ENCODE measurements at regions not wholly inside any gene's neighbourhood (a gene's known extent, or its start where the extent isn't known, plus 50 kb on each side); places are given as distances from the start of the nearest gene placed in this dataset.
"Not testable (repeated sequence)": the region's sequence is repeated elsewhere in the genome, so short reads cannot be mapped to it uniquely, and the experiment has no call there.

GRCh38 chr3:16076564-16076963, 97.9 kb upstream of the GALNT15 start:
- DNase-seq (ENCODE audit: low read depth): no peak

- DNase-seq (ENCODE audit: low read depth): not testable (repeated sequence)
These were observed 97.3 kb upstream of the GALNT15 start for GRCh38 chr3:16077146-16077545.

- DNase-seq (ENCODE audit: low read depth): not testable (repeated sequence)
These were observed 96.8 kb upstream of the GALNT15 start for GRCh38 chr3:16077681-16078080.

GRCh38 chr3:16079519-16079918, 95.0 kb upstream of the GALNT15 start:
- DNase-seq (ENCODE audit: low read depth): no peak

- no peak for DNase-seq (ENCODE audit: low read depth)
These were observed 92.8 kb upstream of the GALNT15 start for GRCh38 chr3:16081661-16082060.

- no peak for DNase-seq (ENCODE audit: low read depth)
These were observed 89.6 kb upstream of the GALNT15 start for GRCh38 chr3:16084887-16085286.

- no peak for DNase-seq (ENCODE audit: low read depth)
These were observed 89.1 kb upstream of the GALNT15 start for GRCh38 chr3:16085410-16085809.

GRCh38 chr3:16085884-16086608, 88.4 kb upstream of the GALNT15 start:
- no peak for DNase-seq (ENCODE audit: low read depth)

GRCh38 chr3:16086690-16087089, 87.8 kb upstream of the GALNT15 start:
- DNase-seq (ENCODE audit: low read depth): no peak

- no peak for DNase-seq (ENCODE audit: low read depth)
These were observed 86.0 kb upstream of the GALNT15 start for GRCh38 chr3:16088496-16088895.

- no peak for DNase-seq (ENCODE audit: low read depth)
These were observed 85.0 kb upstream of the GALNT15 start for GRCh38 chr3:16089521-16089920.

GRCh38 chr3:16090024-16090423, 84.5 kb upstream of the GALNT15 start:
- DNase-seq (ENCODE audit: low read depth): peak; percentile 96

- no peak for DNase-seq (ENCODE audit: low read depth)
These were observed 83.8 kb upstream of the GALNT15 start for GRCh38 chr3:16090706-16091105.

- no peak for DNase-seq (ENCODE audit: low read depth)
These were observed 81.6 kb upstream of the GALNT15 start for GRCh38 chr3:16092923-16093322.

- DNase-seq (ENCODE audit: low read depth): no peak
These were observed 72.9 kb upstream of the GALNT15 start for GRCh38 chr3:16101295-16102186.

- DNase-seq (ENCODE audit: low read depth): no peak
These were observed 72.3 kb upstream of the GALNT15 start for GRCh38 chr3:16102187-16102561.

- DNase-seq (ENCODE audit: low read depth): no peak
These were observed 71.5 kb upstream of the GALNT15 start for GRCh38 chr3:16102905-16103364.

GRCh38 chr3:16103472-16103871, 71.0 kb upstream of the GALNT15 start:
- DNase-seq (ENCODE audit: low read depth): no peak

- DNase-seq (ENCODE audit: low read depth): no peak
These were observed 70.3 kb upstream of the GALNT15 start for GRCh38 chr3:16104156-16104555.

- DNase-seq (ENCODE audit: low read depth): no peak
These were observed 68.4 kb upstream of the GALNT15 start for GRCh38 chr3:16106050-16106449.

GRCh38 chr3:16108424-16108823, 66.1 kb upstream of the GALNT15 start:
- DNase-seq (ENCODE audit: low read depth): no peak

GRCh38 chr3:16109929-16110328, 64.6 kb upstream of the GALNT15 start:
- DNase-seq (ENCODE audit: low read depth): no peak

GRCh38 chr3:16112910-16113504, 61.5 kb upstream of the GALNT15 start:
- no peak for DNase-seq (ENCODE audit: low read depth)

Measured in HS-5 (cell line).